Hepatocyte (in vitro differentiated cells): ENCODE measurements at regions not wholly inside any gene's neighbourhood (a gene's known extent, or its start where the extent isn't known, plus 50 kb on each side); places are given as distances from the start of the nearest gene placed in this dataset.

Experiments
- DNase-seq: peaks from one replicate; pipeline ENCODE4 v3.0.0-alpha.2; 2016; ENCODE audit warnings: low spot score
- H2AFZ ChIP-seq: fragments of 200-600 bp; sonication (generic); 2 replicates; pipeline ENCODE4 v1.6.0; 2016; ENCODE audit warnings: antibody characterized with exemption, mild to moderate bottlenecking
- H3K27ac ChIP-seq: fragments of 200-600 bp; sonication (generic); 2 replicates; pipeline ENCODE4 v1.5.1; 2016; ENCODE audit warnings: mild to moderate bottlenecking
- H3K27me3 ChIP-seq: fragments of 200-600 bp; sonication (generic); 2 replicates; pipeline ENCODE4 v1.6.1; 2016
- H3K36me3 ChIP-seq: fragments of 200-600 bp; sonication (generic); replicated peaks from 2 replicates; pipeline ENCODE4 v1.5.1; 2016; ENCODE audit warnings: low read depth; ENCODE audit not compliant: insufficient read depth
- H3K4me1 ChIP-seq: fragments of 200-600 bp; sonication (generic); 2 replicates; pipeline ENCODE4 v1.5.1; 2016; ENCODE audit warnings: mild to moderate bottlenecking, moderate library complexity; ENCODE audit not compliant: insufficient read depth
- H3K4me2 ChIP-seq: fragments of 200-600 bp; sonication (generic); 2 replicates; pipeline ENCODE4 v1.6.0; 2016
- H3K4me3 ChIP-seq: fragments of 200-600 bp; sonication (generic); 2 replicates; pipeline ENCODE4 v1.5.1; 2016; ENCODE audit warnings: mild to moderate bottlenecking
- H3K79me2 ChIP-seq: fragments of 200-600 bp; sonication (generic); 2 replicates; pipeline ENCODE4 v1.6.0; 2017; ENCODE audit warnings: mild to moderate bottlenecking
- H3K9me2 ChIP-seq: fragments of 200-600 bp; sonication (generic); replicated peaks from 2 replicates; pipeline ENCODE4 v1.6.0; 2017; ENCODE audit warnings: mild to moderate bottlenecking; ENCODE audit not compliant: insufficient read depth
- H3K9me3 ChIP-seq: fragments of 200-600 bp; sonication (generic); 2 replicates; pipeline ENCODE4 v1.5.1; 2016; ENCODE audit warnings: low read depth, mild to moderate bottlenecking
- H4K20me1 ChIP-seq: fragments of 200-600 bp; sonication (generic); 2 replicates; pipeline ENCODE4 v1.6.0; 2016; ENCODE audit warnings: mild to moderate bottlenecking; ENCODE audit not compliant: insufficient read depth, poor library complexity, severe bottlenecking
- EZH2 ChIP-seq: fragments of 200-600 bp; sonication (generic); IDR thresholded peaks from 2 replicates; pipeline ENCODE4 v1.6.1; 2016; ENCODE audit warnings: antibody characterized with exemption, mild to moderate bottlenecking, borderline replicate concordance
- EZH2phosphoT487 ChIP-seq: fragments of 200-600 bp; sonication (generic); IDR thresholded peaks from one replicate; pipeline ENCODE4 v1.6.1; 2018; ENCODE audit warnings: antibody characterized with exemption, mild to moderate bottlenecking, low read depth, moderate library complexity; ENCODE audit not compliant: unreplicated experiment, severe bottlenecking
- WGBS: methylation state at CpG from one replicate; pipeline ENCODE4 v1.1.6; 2016; ENCODE audit warnings: low lambda C conversion rate; ENCODE audit errors: missing lambda C conversion rate; 5-methylcytosine and 5-hydroxymethylcytosine counted together
- TF ChIP-seq, protein P1 (sequence below): fragments of 200-600 bp; sonication (generic); IDR thresholded peaks from 2 replicates; pipeline ENCODE4 v1.5.1; 2016; ENCODE audit warnings: antibody characterized with exemption, mild to moderate bottlenecking; ENCODE audit not compliant: poor library complexity

DNA sequence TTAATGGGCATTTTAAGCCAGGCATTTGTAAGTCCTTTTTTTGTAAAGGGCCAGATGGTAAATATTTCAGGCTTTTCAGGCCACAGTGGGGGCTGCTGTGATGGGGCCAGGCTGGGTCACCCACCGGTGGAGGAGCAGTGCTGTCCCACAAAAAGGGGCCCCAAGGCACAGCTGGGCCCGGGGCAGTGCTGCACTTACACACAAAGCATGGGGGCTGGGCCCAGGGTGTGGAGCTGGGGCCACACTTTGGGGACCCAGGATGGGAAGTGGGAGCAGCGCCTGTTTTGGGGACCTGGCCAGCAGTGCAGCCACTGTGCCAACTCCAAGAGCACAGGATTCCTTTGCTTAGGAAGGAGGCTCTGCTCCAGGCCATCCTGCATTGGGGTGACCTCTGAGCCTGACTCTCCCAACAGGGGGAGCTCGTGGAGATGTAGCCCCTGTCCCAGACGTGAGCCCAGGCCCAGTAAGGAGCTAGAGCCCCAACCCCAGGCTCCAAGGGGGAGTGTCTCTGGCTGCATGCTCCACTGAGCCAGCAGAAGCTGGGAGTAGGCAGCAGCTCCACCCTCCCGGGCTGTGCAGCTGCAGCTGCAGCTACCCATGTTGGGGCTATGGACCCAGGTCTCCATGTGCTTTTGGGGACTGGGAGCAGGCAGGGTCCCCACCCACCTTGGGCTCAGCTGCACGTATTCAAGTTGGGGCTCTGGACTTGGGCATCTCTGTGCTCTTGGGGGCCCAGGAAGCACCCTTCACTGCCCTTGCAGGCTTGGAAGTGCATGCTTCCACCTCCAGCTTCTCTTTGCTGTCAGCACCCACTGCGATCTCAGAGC, 1036.5 kb upstream of the CNTNAP5 start:
- Histone ChIP-seq H3K4me3 (no peak overlapping the region), H3K27me3 (no peaks in the 10 kb centered on the region), H3K4me2 (no peak overlapping the region), H3K9me3 (peaks cover 5% of the 10 kb centered on the region), H3K79me2 (no peaks in the 10 kb centered on the region), H4K20me1 (no peaks in the 10 kb centered on the region), H2AFZ (no peak overlapping the region), H3K27ac (no peak overlapping the region), H3K9me2 (no peaks in the 10 kb centered on the region), H3K4me1 (no peaks in the 10 kb centered on the region), H3K36me3 (no peaks in the 10 kb centered on the region)
- no peak for TF ChIP-seq EZH2phosphoT487
- no peak for TF ChIP-seq EZH2
- TF ChIP-seq, protein P1, sequence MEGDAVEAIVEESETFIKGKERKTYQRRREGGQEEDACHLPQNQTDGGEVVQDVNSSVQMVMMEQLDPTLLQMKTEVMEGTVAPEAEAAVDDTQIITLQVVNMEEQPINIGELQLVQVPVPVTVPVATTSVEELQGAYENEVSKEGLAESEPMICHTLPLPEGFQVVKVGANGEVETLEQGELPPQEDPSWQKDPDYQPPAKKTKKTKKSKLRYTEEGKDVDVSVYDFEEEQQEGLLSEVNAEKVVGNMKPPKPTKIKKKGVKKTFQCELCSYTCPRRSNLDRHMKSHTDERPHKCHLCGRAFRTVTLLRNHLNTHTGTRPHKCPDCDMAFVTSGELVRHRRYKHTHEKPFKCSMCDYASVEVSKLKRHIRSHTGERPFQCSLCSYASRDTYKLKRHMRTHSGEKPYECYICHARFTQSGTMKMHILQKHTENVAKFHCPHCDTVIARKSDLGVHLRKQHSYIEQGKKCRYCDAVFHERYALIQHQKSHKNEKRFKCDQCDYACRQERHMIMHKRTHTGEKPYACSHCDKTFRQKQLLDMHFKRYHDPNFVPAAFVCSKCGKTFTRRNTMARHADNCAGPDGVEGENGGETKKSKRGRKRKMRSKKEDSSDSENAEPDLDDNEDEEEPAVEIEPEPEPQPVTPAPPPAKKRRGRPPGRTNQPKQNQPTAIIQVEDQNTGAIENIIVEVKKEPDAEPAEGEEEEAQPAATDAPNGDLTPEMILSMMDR = no peak
- 76% methylated on average over 8 of the region's 8 CpGs for WGBS
- DNase-seq = no peak

DNA sequence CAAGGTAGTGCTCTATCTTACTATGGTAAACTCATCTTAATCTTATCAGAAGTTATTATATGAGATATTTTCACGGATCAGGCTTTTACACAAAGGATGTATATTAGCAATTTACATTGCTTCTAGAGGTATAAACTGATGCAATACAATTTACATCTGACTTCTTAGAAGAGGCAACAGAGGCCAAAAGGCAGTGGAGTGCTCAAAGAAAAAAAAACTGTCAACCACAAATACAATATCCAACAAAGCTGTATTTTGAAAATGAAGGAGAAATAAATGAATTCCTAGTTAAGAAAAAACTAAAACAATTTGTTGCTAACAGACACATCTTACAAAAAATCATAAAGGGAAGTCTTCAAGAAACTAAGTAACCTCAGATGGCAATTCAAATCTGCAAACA, 1031.5 kb upstream of the CNTNAP5 start:
- Histone ChIP-seq H2AFZ (no peak overlapping the region), H3K4me3 (no peak overlapping the region), H3K27me3 (no peaks in the 10 kb centered on the region), H3K4me1 (no peaks in the 10 kb centered on the region), H3K27ac (no peak overlapping the region), H3K79me2 (no peaks in the 10 kb centered on the region), H3K36me3 (no peaks in the 10 kb centered on the region), H3K9me2 (no peaks in the 10 kb centered on the region), H4K20me1 (no peaks in the 10 kb centered on the region), H3K4me2 (no peak overlapping the region), H3K9me3 (peaks cover 8% of the 10 kb centered on the region)
- TF ChIP-seq EZH2 = no peak
- no peak for DNase-seq
- WGBS = 80% methylated on average over 1 of the region's 1 CpG

DNA sequence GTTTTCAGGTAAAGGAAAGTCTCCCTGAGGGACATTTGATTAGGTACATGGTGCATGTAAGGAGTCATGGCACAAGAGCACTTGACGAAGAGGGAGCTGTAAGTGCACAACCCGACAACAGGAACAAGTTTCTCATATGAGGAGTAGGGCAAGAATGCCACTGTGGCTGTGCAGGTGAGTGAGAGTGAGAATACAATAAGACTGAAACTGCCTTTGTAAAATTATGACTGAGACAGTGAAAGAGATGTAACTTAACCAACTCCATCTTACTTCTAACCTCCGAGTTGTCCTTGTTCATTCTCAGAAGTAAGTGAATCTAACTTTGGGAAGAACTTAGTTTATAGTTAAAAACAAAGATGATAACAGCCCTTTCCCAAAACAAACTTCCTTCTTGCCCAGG, 1025.8 kb upstream of the CNTNAP5 start:
- H3K4me1 ChIP-seq = no peaks in the 10 kb centered on the region
- H3K9me2 ChIP-seq = no peaks in the 10 kb centered on the region
- no peak for DNase-seq
- no peak overlapping the region for H3K4me3 ChIP-seq
- no peaks in the 10 kb centered on the region for H3K9me3 ChIP-seq
- TF ChIP-seq EZH2phosphoT487 (no peak), EZH2 (no peak)
- TF ChIP-seq, protein P1 = no peak
- no peaks in the 10 kb centered on the region for H3K79me2 ChIP-seq
- H3K36me3 ChIP-seq = no peaks in the 10 kb centered on the region
- no peaks in the 10 kb centered on the region for H3K27me3 ChIP-seq
- no peak overlapping the region for H3K4me2 ChIP-seq
- H2AFZ ChIP-seq = no peak overlapping the region
- H4K20me1 ChIP-seq = no peaks in the 10 kb centered on the region
- no peak overlapping the region for H3K27ac ChIP-seq
- 87% methylated on average over 3 of the region's 3 CpGs for WGBS

DNA sequence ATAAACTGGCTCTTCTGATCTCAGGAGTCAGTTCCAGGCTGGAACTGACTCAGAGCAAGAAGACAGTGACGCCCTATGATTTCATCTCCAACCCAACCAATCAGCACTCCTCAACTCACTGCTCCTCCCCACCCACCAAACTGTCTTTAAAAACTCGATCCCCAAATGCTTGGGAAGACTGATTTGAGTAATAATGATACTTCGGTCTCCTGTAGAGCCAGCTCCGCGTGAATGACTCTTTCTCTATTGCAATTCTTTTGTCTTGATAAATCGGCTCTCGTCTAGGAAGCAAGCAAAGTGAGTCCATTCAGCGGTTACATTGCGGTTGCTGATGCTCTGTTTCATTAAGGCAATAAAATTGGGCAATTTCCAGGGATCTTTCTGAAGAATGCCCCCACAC, 1025.3 kb upstream of the CNTNAP5 start:
- Histone ChIP-seq H3K9me2 (no peaks in the 10 kb centered on the region), H3K4me3 (no peak overlapping the region), H3K79me2 (no peaks in the 10 kb centered on the region), H3K27ac (no peak overlapping the region), H3K9me3 (no peaks in the 10 kb centered on the region), H3K36me3 (no peaks in the 10 kb centered on the region), H3K27me3 (no peaks in the 10 kb centered on the region), H4K20me1 (no peaks in the 10 kb centered on the region), H3K4me2 (no peak overlapping the region), H2AFZ (no peak overlapping the region), H3K4me1 (no peaks in the 10 kb centered on the region)
- 55% methylated on average over 9 of the region's 9 CpGs for WGBS
- TF ChIP-seq EZH2 (no peak), EZH2phosphoT487 (no peak)
- TF ChIP-seq, protein P1 = no peak
- no peak for DNase-seq
